ENCODE measurements at regions not wholly inside any gene's neighbourhood (a gene's known extent, or its start where the extent isn't known, plus 50 kb on each side); places are given as distances from the start of the nearest gene placed in this dataset.

DNA sequence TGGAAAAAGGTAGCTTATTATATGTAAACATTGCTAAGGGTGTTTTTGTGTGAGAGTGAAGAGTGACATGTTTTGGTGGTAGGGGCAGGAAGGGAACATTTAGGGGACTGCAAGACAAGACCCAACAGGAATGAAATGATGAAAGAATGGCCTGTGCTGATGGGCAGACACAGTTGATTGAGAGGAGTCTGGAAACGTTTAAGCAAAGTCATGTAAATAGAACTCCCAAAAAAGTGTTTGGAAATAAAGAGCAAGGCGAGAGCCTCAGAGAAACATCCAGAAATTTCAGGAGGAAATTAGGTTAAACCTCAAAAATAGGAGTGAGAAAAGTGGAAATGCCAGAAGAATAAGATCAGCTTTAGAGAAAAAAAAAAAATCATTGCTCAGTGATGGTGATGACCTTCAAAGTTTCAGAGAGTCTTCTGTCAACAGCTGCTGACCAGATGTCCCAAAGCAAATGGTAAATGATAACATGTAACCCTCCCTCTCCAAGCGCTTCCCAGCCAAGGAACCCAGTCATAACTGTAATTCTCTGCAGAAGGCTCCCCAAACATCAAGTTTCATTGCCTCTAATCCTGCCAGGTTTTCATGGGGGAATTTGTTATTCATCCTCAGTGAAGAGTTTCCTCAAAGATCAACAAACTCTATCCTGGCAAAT, 223.2 kb upstream of the FAR2 start:
- TF ChIP-seq, protein P1, sequence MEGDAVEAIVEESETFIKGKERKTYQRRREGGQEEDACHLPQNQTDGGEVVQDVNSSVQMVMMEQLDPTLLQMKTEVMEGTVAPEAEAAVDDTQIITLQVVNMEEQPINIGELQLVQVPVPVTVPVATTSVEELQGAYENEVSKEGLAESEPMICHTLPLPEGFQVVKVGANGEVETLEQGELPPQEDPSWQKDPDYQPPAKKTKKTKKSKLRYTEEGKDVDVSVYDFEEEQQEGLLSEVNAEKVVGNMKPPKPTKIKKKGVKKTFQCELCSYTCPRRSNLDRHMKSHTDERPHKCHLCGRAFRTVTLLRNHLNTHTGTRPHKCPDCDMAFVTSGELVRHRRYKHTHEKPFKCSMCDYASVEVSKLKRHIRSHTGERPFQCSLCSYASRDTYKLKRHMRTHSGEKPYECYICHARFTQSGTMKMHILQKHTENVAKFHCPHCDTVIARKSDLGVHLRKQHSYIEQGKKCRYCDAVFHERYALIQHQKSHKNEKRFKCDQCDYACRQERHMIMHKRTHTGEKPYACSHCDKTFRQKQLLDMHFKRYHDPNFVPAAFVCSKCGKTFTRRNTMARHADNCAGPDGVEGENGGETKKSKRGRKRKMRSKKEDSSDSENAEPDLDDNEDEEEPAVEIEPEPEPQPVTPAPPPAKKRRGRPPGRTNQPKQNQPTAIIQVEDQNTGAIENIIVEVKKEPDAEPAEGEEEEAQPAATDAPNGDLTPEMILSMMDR (IDR thresholded peaks at IDR 0.05) = no peak
- H3K4me3 ChIP-seq = no peak overlapping the region
- DNase-seq (ENCODE audit: low spot score) = no peak
- no peak overlapping the region for H3K27ac ChIP-seq

DNA sequence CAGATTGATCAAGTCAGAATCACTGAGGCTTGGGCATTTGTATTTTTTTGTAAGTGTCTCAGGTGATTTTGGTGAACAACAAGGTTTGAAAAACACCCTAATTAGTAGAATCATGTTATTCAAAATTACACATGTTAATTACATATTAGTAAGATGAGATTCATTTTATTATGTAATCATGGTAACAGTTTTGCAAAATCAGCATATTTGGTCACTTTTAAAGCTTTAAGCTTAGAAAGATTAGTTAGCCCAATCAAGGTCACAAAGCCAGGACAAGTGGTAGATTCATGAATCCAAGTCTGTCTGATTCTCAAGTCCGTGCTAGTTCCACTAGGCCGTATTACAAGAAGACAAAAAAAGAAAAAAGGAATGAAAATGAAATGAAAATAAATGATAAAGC, 218.4 kb upstream of the FAR2 start:
- no peak overlapping the region for H3K4me3 ChIP-seq
- TF ChIP-seq, protein P1 (IDR thresholded peaks at IDR 0.05) = no peak
- DNase-seq (ENCODE audit: low spot score) = no peak
- no peak overlapping the region for H3K27ac ChIP-seq

DNA sequence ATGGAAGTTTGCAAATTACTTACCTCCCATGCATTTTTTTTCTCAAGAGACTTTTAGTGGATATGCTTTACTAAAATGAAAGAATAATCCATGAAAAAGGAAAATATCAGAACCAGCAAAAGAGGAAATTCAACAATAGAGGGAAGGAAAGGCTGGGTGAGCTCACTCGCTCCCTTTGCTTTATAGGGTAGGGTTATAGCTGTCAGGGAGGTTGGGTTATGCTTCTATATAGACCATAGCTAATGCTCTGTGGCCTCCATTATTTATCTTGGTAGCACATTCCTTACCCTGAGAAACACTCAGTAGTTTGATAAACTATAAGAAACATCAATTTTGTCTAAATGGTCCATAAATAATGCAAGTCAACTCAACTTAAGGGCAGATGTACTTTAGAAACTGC, 215.9 kb upstream of the FAR2 start:
- Histone ChIP-seq H3K4me3 (no peak overlapping the region), H3K27ac (no peak overlapping the region)
- TF ChIP-seq, protein P1 (IDR thresholded peaks at IDR 0.05) = no peak
- no peak for DNase-seq (ENCODE audit: low spot score)

DNA sequence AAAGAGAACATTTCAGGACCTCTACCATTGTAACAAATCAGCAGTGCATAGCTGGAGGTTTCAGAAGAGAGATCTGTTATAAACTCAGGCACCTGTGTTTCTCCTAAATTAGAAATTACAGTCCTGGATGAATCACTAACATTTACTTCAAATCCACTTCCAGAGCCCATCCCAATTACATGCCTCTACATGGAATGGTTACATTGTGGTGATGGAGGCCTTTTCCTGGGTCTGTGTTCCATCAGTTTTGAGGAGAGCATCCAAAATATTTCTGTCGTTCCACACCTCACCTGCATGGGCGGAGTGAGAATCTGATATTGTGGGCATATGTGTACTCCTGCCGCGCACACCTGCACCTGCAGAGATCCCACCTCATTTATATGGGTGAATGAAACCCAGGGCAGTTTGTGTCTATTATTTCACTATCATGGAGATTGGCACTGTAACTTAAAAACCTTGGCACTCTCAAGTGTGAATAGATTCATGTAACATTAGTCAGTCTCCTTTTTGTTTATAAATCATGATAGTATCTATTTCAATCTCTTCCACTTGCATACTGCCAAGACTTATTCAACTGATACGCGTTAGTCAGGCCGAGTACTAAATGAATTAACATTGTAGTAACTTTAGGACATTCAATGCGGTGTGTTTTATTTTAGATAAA, 215.1 kb upstream of the FAR2 start:
- TF ChIP-seq, protein P1 (IDR thresholded peaks at IDR 0.05) = no peak
- Histone ChIP-seq H3K4me3 (no peak overlapping the region), H3K27ac (no peak overlapping the region)
- no peak for DNase-seq (ENCODE audit: low spot score)

DNA sequence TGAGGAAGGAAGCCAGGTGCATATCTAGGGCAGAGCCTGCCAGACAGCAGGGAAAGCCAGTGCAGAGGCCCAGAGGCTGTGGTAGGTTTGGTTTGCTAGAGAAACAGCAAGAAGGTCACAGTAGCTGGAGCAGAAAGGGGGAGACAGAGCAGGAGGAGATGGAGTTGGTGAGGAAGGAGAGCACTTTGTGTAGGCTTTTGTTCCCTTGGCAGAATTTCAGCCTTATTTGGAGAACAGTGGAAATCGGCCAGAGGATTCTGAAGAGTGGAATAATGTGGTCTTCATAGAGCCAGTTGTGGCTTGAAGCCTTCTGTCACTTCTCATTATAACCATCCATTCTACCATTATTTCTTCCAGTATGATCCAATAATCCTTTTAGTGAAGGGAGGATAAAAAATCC, 212.9 kb upstream of the FAR2 start:
- TF ChIP-seq, protein P1 (IDR thresholded peaks at IDR 0.05) = no peak
- no peak overlapping the region for H3K4me3 ChIP-seq
- no peak for DNase-seq (ENCODE audit: low spot score)
- no peak overlapping the region for H3K27ac ChIP-seq

DNA sequence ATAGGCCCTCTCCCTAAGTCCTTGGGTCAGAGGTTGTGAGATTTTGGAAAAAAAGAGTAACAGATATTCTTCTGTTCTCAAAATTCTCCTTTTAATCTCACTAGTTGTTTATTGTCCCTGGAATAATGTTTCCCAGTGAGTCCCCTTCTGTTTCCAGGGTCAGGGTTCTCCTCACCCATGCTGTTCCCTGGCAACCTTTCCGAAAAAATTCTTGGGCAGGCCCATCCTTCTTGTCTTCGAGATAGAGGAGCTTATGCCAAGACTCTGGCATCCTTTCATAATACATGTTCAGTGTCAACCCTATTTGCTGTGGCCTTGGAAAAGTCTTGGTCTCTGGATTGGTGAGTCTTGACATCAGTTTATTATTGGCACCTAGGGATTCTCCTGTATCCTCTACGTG, 212.4 kb upstream of the FAR2 start:
- Histone ChIP-seq H3K4me3 (no peak overlapping the region), H3K27ac (no peak overlapping the region)
- no peak for DNase-seq (ENCODE audit: low spot score)
- TF ChIP-seq, protein P1 (IDR thresholded peaks at IDR 0.05) = no peak

DNA sequence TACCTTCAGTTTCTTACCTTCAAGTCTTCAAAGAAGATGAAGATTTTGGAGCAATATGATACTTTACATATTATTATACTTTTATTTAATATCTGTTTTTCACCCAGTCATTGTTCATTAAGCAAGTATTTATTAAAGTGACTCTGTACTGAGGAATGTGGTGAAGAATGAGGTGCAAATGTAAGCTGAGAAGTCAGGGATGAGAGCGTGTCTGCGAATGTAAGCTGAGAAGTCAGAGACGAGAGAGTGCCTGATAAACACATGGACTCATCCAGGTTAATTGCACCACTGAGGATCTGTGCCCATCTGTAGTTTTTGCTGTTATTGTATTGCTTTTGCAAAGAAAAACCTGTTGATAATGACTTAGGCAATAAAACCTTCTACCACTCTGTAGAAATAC, 211.9 kb upstream of the FAR2 start:
- Histone ChIP-seq H3K27ac (no peak overlapping the region), H3K4me3 (no peak overlapping the region)
- no peak for DNase-seq (ENCODE audit: low spot score)
- TF ChIP-seq, protein P1 (IDR thresholded peaks at IDR 0.05) = no peak
